GM12878 (cell line): ENCODE measurements at regions not wholly inside any gene's neighbourhood (a gene's known extent, or its start where the extent isn't known, plus 50 kb on each side); places are given as distances from the start of the nearest gene placed in this dataset.
A peak's percentile ranks its signal among the peaks of the same experiment; 100 is the strongest.

Experiments
- ATAC-seq: fragments of 200-7000 bp; cut with Tn5 transposase; 3 replicates; pipeline ENCODE4 v1.9.1; 2020; ENCODE audit warnings: mild to moderate bottlenecking, moderate library complexity
- BruUV-seq: library from RNA; stranded (reverse); fragments of 400-500 nt; replicated peaks from 2 replicates; lab custom pipeline; 2021; lab: Mats Ljungman, UMichigan
- CTCF ChIA-PET: fragments of 300-600 bp; sonication (Branson Sonifier 250); formaldehyde crosslinking; extraction: SDS; loops from one replicate; lab custom pipeline; 2021; ENCODE audit warnings: inconsistent platforms; lab: Yijun Ruan, JAX
- POLR2A ChIA-PET: fragments of 350-600 bp; formaldehyde crosslinking; extraction: SDS; loops from one replicate; lab custom pipeline; 2021; ENCODE audit warnings: inconsistent platforms; lab: Charles Lee
- RAD21 ChIA-PET: fragments of 300-600 bp; sonication (Branson Sonifier 250); formaldehyde crosslinking; loops from one replicate; lab custom pipeline; 2023; ENCODE audit warnings: antibody characterized with exemption; ENCODE audit not compliant: unreplicated experiment; lab: Charles Lee
- SMC1A ChIA-PET: fragments of 300-600 bp; sonication (Branson Sonifier 250); formaldehyde crosslinking; loops from one replicate; lab custom pipeline; 2023; ENCODE audit not compliant: unreplicated experiment, uncharacterized antibody; lab: Charles Lee
- DNase-seq: peaks from one replicate; pipeline ENCODE4 v3.0.0-alpha.2; 2011; ENCODE audit warnings: low read depth, low spot score
- FAIRE-seq: peaks from 3 replicates; lab custom pipeline; 2011; peaks lifted over from hg19 to GRCh38; lab: Jason Lieb, UNC
- H2AFZ ChIP-seq: 2 replicates; pipeline ENCODE4 v1.6.0; 2011; ENCODE audit warnings: low read depth, low read length, control low read depth; ENCODE audit not compliant: control insufficient read depth
- H3K27ac ChIP-seq: 2 replicates; pipeline ENCODE4 v1.5.1; 2011; ENCODE audit warnings: control low read depth; ENCODE audit not compliant: control insufficient read depth, insufficient read depth
- H3K27me3 ChIP-seq, 2 experiments: replicated peaks in 1 of 2; 2 replicates each; pipeline versions ENCODE4 v1.6.0 to v1.6.1; 2011; ENCODE audit warnings: low read length in 1 of 2; ENCODE audit not compliant: control insufficient read depth in 2 of 2, insufficient read depth in 2 of 2
- H3K36me3 ChIP-seq, 2 experiments: 2 replicates each; pipeline ENCODE4 v1.5.1; 2011; ENCODE audit warnings: low read length in 1 of 2; ENCODE audit not compliant: control insufficient read depth in 2 of 2, insufficient read depth in 2 of 2
- H3K4me1 ChIP-seq: 2 replicates; pipeline ENCODE4 v1.6.1; 2011; ENCODE audit warnings: mild to moderate bottlenecking, low read length, moderate library complexity, mixed read lengths; ENCODE audit not compliant: control insufficient read depth, insufficient read depth
- H3K4me2 ChIP-seq: 2 replicates; pipeline ENCODE4 v1.6.0; 2011; ENCODE audit warnings: control low read depth; ENCODE audit not compliant: control insufficient read depth, insufficient read depth
- H3K4me3 ChIP-seq: fragments of 200-600 bp; sonication (generic); 2 replicates; pipeline ENCODE4 v1.5.1; 2016
- H3K79me2 ChIP-seq: 2 replicates; pipeline ENCODE4 v1.6.0; 2011; ENCODE audit warnings: low read length; ENCODE audit not compliant: control insufficient read depth, insufficient read depth
- H3K9ac ChIP-seq: 2 replicates; pipeline ENCODE4 v1.8.0; 2011; ENCODE audit warnings: low read length, control low read depth, mixed read lengths; ENCODE audit not compliant: control insufficient read depth, insufficient read depth
- H3K9me3 ChIP-seq: replicated peaks from 3 replicates; pipeline ENCODE4 v1.5.1; 2011; ENCODE audit warnings: mild to moderate bottlenecking, low read length; ENCODE audit not compliant: control insufficient read depth, insufficient read depth
- H4K20me1 ChIP-seq: 2 replicates; pipeline ENCODE4 v1.6.0; 2011; ENCODE audit not compliant: control insufficient read depth, insufficient read depth
- ASH2L ChIP-seq: fragments of 300-600, 200-600 bp; sonication (generic); IDR thresholded peaks from 2 replicates; pipeline ENCODE4 v1.6.1; 2017; ENCODE audit warnings: low read depth, mild to moderate bottlenecking, borderline replicate concordance
- BCL11A ChIP-seq: IDR thresholded peaks from 2 replicates; pipeline ENCODE4 v1.6.1; 2011; ENCODE audit warnings: low read depth, low read length
- EP300 ChIP-seq, 2 experiments: fragments of 150-350 bp in 1 of 2; IDR thresholded peaks; 2 replicates each; pipeline ENCODE4 v1.6.1; 2011 to 2012; ENCODE audit warnings: low read depth in 2 of 2, low read length in 2 of 2, borderline replicate concordance in 1 of 2, improper control_type of control experiment in 1 of 2, inconsistent platforms in 1 of 2; ENCODE audit not compliant: control insufficient read depth in 1 of 2
- IKZF1 ChIP-seq: fragments of 450-650 bp; conservative IDR thresholded peaks from 2 replicates; pipeline ENCODE4 v1.6.1; 2017; ENCODE audit warnings: antibody characterized with exemption, mild to moderate bottlenecking
- IKZF2 ChIP-seq, 2 experiments: fragments of 450-650 bp; IDR thresholded peaks; 2 replicates each; pipeline ENCODE4 v1.6.1; 2017; ENCODE audit warnings: mild to moderate bottlenecking in 2 of 2, moderate library complexity in 2 of 2
- MTA2 ChIP-seq: fragments of 450-650 bp; IDR thresholded peaks from 2 replicates; pipeline ENCODE4 v1.6.1; 2016; ENCODE audit warnings: low read depth, mild to moderate bottlenecking, moderate library complexity
- SIN3A ChIP-seq: IDR thresholded peaks from 2 replicates; pipeline ENCODE4 v1.6.1; 2012; ENCODE audit warnings: low read depth, low read length, improper control_type of control experiment
- SKIL ChIP-seq: fragments of 450-650 bp; IDR thresholded peaks from 2 replicates; pipeline ENCODE4 v1.6.1; 2017; ENCODE audit warnings: mild to moderate bottlenecking, low read depth, inconsistent platforms; ENCODE audit not compliant: poor library complexity, severe bottlenecking
- SMARCA5 ChIP-seq: fragments of 450-650 bp; IDR thresholded peaks from 2 replicates; pipeline ENCODE4 v1.6.1; 2017; ENCODE audit warnings: mild to moderate bottlenecking
- TARDBP ChIP-seq: IDR thresholded peaks from 2 replicates; pipeline ENCODE4 v1.6.1; 2016; ENCODE audit warnings: borderline replicate concordance
- TCF3 ChIP-seq: IDR thresholded peaks from 2 replicates; pipeline ENCODE4 v1.6.1; 2012; ENCODE audit warnings: low read depth, mild to moderate bottlenecking, low read length, borderline replicate concordance; ENCODE audit not compliant: insufficient read depth
- ZNF274 ChIP-seq: IDR thresholded peaks from one replicate; pipeline ENCODE4 v1.8.0; 2011; ENCODE audit not compliant: insufficient read length, insufficient read depth
- ZNF622 ChIP-seq: fragments of 450-650 bp; IDR thresholded peaks from 2 replicates; pipeline ENCODE4 v1.6.1; 2017; ENCODE audit warnings: mild to moderate bottlenecking, inconsistent platforms
- WGBS: methylation state at CpG from one replicate; pipeline ENCODE4 v1.1.6; 2016; ENCODE audit warnings: low lambda C conversion rate; ENCODE audit not compliant: insufficient replicate concordance, insufficient coverage; ENCODE audit errors: missing lambda C conversion rate; 5-methylcytosine and 5-hydroxymethylcytosine counted together
- in situ Hi-C: fragments of 300-500 bp; cut with MboI; formaldehyde crosslinking; loops from 9 replicates; pipeline ENCODE4 v1.14.3; 2018; ENCODE audit warnings: mixed read lengths
- intact Hi-C: fragments of 100-400 bp; cut with micrococcal nuclease; formaldehyde crosslinking; loops from one replicate; pipeline ENCODE4 v1.14.2; 2022; ENCODE audit not compliant: unreplicated experiment
- TF ChIP-seq, protein P1 (sequence below): fragments of 450-650 bp; formaldehyde crosslinking; IDR thresholded peaks from 2 replicates; pipeline ENCODE4 v1.5.0; 2022; ENCODE audit warnings: mild to moderate bottlenecking, missing genetic modification characterization

GRCh38 chr2:186307871-186308270, 178.2 kb upstream of the ZC3H15 start:
- ATAC-seq (peak; percentile 47; the same call in 2 of the 3 replicates), DNase-seq (no peak), FAIRE-seq (no peak)
- Histone ChIP-seq H3K27me3 (no peaks in the 10 kb centered on the region), H2AFZ (no peak overlapping the region), H3K9ac (no peak overlapping the region), H4K20me1 (no peaks in the 10 kb centered on the region), H3K4me2 (no peak overlapping the region), H3K9me3 (no peaks in the 10 kb centered on the region)
- RAD21 ChIA-PET = no interaction called here
- BruUV-seq = no TSS peak
- in situ Hi-C loops = no loop called here
- SMC1A ChIA-PET = no interaction called here
- CTCF ChIA-PET = no interaction called here
- TF ChIP-seq SKIL (peak; percentile 75), EP300 (IDR thresholded peaks at IDR 0.05; ENCODE audit: borderline replicate concordance in 1 of 2, control insufficient read depth in 1 of 2, low read depth in 2 of 2, low read length in 2 of 2) (peak in 1 of 2 experiments; percentile 20; a peak in 1 of 4 replicates), MTA2 (peak; percentile 35; the same call in 1 of the 2 replicates), SMARCA5 (no peak), IKZF2 (IDR thresholded peaks at IDR 0.05) (peak in 1 of 2 experiments; percentile 25; a peak in 2 of 4 replicates)
- TF ChIP-seq, all 136 proteins: peak for 4
- no peaks in the 10 kb centered on the region for H3K36me3 ChIP-seq
- H3K79me2 ChIP-seq = no peaks in the 10 kb centered on the region
- H3K4me3 ChIP-seq = no peak overlapping the region
- POLR2A ChIA-PET = no interaction called here
- H3K27ac ChIP-seq = no peak overlapping the region
- H3K4me1 ChIP-seq = no peaks in the 10 kb centered on the region
- intact Hi-C loops = no loop called here

DNA sequence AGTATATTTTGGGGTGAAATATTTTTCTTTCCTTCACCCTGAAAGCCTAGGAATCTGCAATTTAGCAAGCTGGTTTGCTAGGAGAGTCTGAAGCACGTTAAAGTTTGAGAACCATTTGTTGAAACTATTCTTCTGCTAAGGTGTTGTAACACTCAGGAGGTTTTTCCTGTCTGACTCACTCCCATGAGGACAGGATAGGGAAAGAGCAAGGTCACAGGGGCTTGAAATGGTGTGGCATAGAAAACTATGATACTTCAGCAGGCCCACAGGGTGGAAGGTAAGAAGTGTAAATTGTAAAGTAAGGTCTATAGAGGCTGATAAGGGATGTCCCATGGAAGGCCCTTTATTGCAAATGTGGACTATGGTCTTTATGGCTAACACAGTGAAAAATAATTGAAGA, 177.7 kb upstream of the ZC3H15 start:
- Histone ChIP-seq H3K79me2 (no peaks in the 10 kb centered on the region), H4K20me1 (no peaks in the 10 kb centered on the region), H3K4me3 (no peak overlapping the region), H3K4me1 (no peaks in the 10 kb centered on the region), H3K36me3 (no peaks in the 10 kb centered on the region; a peak in 1 of 4 replicates), H3K9me3 (no peaks in the 10 kb centered on the region), H3K4me2 (no peak overlapping the region), H3K9ac (no peak overlapping the region), H2AFZ (no peak overlapping the region), H3K27ac (no peak overlapping the region), H3K27me3 (no peaks in the 10 kb centered on the region)
- SMC1A ChIA-PET = no interaction called here
- FAIRE-seq (no peak), ATAC-seq (no peak; the same call in 2 of the 3 replicates), DNase-seq (no peak)
- RAD21 ChIA-PET = no interaction called here
- CTCF ChIA-PET = no interaction called here
- 100% methylated on average over 1 of the region's 1 CpG for WGBS
- intact Hi-C loops (no loop called here), in situ Hi-C loops (no loop called here)
- POLR2A ChIA-PET = interaction anchor here (0.5 to 1.0 kb wide), 2 partner anchors 12 to 177 kb away, joined by 3 to 5 read pairs; partner anchors contain the start of gene ZC3H15
- BruUV-seq = no TSS peak
- TF ChIP-seq ZNF622 = no peak
- TF ChIP-seq, protein P1, sequence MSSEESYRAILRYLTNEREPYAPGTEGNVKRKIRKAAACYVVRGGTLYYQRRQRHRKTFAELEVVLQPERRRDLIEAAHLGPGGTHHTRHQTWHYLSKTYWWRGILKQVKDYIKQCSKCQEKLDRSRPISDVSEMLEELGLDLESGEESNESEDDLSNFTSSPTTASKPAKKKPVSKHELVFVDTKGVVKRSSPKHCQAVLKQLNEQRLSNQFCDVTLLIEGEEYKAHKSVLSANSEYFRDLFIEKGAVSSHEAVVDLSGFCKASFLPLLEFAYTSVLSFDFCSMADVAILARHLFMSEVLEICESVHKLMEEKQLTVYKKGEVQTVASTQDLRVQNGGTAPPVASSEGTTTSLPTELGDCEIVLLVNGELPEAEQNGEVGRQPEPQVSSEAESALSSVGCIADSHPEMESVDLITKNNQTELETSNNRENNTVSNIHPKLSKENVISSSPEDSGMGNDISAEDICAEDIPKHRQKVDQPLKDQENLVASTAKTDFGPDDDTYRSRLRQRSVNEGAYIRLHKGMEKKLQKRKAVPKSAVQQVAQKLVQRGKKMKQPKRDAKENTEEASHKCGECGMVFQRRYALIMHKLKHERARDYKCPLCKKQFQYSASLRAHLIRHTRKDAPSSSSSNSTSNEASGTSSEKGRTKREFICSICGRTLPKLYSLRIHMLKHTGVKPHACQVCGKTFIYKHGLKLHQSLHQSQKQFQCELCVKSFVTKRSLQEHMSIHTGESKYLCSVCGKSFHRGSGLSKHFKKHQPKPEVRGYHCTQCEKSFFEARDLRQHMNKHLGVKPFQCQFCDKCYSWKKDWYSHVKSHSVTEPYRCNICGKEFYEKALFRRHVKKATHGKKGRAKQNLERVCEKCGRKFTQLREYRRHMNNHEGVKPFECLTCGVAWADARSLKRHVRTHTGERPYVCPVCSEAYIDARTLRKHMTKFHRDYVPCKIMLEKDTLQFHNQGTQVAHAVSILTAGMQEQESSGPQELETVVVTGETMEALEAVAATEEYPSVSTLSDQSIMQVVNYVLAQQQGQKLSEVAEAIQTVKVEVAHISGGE (CRISPR knock-in tag) = no peak
- TF ChIP-seq ZNF274 = no peak
- no peak for TF ChIP-seq ASH2L
- TF ChIP-seq TARDBP = no peak
- no peak for TF ChIP-seq TCF3
- no peak for TF ChIP-seq SIN3A
- no peak for TF ChIP-seq BCL11A
- no peak for TF ChIP-seq IKZF1
